NCI-H2227 treated with DMSO at 0.1 percent for 48 hours (cell line): ENCODE measurements at regions not wholly inside any gene's neighbourhood (a gene's known extent, or its start where the extent isn't known, plus 50 kb on each side); places are given as distances from the start of the nearest gene placed in this dataset.

Experiments
- DNase-seq: peaks from one replicate; lab custom pipeline; 2025; lab: John Stamatoyannopoulos, UW

DNA sequence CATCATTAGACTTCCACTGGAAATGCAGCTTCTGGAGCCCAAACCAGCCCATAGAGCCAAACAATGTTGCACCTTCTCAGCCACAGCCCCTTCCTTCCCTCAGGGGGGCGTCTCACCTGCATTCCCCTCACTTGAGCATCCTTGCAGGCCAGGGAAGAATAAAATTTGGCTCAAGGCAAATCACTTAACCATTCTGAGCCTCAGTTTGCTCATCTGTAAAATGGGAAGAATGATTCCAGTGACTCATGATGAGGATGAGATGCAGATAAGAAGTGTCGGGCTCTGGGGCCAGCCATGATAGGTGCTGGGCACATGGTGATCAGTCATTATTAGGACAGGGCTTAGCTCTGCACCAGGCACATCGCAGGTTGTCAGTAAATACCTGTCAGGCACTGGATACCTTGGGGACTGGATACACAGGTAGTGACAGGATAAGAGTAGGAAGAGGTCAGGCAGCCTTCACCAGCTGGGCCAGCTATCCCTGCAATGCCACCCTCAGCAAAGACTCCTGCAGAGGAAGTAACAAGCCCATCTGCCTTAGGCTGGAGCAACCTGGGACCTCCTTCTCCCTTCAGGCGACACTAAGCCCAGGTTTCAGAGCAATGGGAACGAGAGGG lies 208.0 kb upstream of the TNRC6C start:
- no peak for DNase-seq

DNA sequence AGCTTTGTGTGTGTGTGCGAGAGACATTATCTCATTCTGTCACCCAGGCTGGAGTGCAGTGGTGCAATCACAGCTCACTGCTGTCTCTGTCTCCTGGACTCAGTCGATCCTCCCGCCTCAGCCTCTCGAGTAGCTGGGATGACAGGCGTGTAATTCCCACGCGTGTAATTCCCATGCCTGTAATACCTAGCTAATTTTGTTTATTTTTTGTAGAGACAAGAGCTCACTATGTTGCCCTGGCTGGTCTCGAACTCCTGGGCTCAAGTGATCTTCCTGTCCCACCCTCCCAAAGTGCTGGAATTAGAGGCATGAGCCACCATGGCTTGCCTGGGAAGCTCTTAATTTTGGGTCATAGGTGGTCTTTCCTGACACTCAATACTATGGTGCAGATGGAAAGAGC lies 205.3 kb upstream of the TNRC6C start:
- no peak for DNase-seq

GRCh38 chr17:77753691-77754245 lies 204.7 kb upstream of the TNRC6C start:
- DNase-seq: no peak

- no peak for DNase-seq
Observed at GRCh38 chr17:77754956-77755355, 203.5 kb upstream of the TNRC6C start.

DNA sequence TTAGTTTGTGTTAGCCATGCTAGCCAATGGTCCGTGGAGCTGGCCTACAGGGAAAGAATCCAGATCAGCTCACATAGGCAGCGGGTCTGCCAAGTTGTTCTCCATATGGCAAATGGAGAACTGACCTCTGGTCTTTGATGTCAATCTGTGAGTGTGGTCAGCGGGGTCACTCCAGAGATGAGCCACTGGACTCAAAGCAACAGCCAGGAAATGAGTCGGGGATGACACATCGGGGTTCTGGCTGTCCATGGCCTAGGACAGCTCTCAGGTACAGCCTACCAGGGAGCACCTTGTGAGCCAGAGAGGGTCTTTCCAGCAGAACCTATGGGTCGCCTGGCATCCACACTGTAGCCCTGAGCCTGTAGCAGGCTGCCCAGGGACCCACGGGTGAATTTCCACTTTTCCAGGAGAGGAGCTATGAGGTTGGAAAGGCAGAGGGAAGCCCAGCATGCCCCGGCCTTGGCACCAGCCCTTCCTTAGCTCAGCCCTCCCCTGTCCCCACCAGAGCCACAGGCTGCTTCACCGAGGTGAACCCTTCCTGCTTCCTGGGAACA lies 203.0 kb upstream of the TNRC6C start:
- no peak for DNase-seq

DNA sequence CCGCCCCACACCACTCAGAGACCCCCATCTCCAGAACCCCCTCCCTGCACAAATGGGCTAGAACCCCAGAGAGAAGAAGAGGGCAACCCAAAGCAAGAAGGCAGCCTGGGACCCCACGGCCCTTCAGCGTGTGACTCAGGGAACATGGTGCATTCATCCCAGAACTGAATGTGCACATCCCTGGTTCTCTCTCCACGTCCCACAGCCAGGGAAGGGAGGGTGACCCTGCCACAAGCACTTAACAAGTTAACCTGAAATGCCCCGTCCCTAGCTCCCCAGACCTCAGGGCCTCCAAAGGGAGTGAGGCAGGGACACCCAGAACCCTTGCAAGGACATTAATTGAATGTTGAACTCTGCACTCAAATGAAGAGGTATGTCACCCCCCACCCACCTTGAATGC lies 202.5 kb upstream of the TNRC6C start:
- no peak for DNase-seq

GRCh38 chr17:77756846-77757560 lies 201.5 kb upstream of the TNRC6C start:
- no peak for DNase-seq

DNA sequence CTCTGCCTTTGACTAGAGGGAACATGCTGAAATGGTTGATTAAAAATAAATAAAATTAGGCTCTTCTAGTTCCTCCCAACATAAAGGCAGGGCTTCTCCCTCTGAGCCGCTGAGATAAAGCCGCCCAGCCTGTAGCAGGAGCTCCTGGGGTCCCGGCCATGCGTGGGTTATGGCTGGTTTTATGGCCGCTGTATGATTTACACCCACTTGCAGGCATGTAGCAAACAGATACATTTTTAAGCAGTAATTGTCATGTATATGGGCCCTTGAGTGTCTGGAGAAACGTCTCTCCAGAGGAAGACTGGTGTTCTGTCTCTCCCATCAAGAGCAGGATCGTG lies 201.0 kb upstream of the TNRC6C start:
- DNase-seq: no peak

- DNase-seq: no peak
Observed at GRCh38 chr17:77763023-77763422, 195.5 kb upstream of the TNRC6C start.

- DNase-seq: no peak
Observed at GRCh38 chr17:77763575-77763974, 194.9 kb upstream of the TNRC6C start.

DNA sequence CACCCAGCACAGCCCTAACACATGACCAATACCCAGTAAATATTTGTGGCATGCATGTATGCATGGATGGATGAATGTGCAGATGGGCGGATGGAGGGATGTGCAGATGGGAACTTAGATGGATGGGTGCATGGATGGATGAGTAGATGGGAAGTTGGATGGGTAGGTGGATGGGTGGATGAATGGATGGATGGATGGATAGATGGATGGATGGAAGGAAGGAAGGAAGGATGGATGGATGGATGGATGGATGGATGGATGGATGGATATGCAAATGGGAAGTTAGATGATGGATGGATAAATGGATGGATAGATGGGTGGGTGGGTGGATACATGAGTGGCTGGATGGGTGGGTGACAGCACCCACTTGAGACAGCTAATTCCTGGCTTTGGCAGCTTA lies 193.2 kb upstream of the TNRC6C start:
- DNase-seq: no peak

GRCh38 chr17:77767148-77767547 lies 191.4 kb upstream of the TNRC6C start:
- no peak for DNase-seq

GRCh38 chr17:77768248-77768852 lies 190.2 kb upstream of the TNRC6C start:
- no peak for DNase-seq

GRCh38 chr17:77769215-77769614 lies 189.3 kb upstream of the TNRC6C start:
- DNase-seq: no peak

DNA sequence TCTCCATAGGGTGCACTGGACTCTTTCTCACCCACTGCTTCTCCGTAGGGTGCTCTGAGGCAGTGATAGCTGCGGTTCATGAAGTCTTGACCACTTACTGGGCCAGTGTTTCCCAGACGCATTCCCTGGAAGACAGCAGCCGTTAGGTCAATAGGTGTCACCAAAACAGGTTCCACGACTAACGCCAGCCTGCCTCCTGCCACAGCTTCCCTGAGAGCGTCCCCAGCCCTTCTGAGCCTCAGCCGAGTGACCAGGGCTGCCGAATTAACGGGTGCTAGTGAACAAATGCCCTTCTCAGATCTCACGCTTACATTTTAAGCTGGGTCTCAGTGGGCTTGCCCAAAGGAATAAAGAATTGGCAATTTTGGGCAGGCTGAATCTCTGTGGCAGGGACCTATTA lies 188.7 kb upstream of the TNRC6C start:
- no peak for DNase-seq

DNA sequence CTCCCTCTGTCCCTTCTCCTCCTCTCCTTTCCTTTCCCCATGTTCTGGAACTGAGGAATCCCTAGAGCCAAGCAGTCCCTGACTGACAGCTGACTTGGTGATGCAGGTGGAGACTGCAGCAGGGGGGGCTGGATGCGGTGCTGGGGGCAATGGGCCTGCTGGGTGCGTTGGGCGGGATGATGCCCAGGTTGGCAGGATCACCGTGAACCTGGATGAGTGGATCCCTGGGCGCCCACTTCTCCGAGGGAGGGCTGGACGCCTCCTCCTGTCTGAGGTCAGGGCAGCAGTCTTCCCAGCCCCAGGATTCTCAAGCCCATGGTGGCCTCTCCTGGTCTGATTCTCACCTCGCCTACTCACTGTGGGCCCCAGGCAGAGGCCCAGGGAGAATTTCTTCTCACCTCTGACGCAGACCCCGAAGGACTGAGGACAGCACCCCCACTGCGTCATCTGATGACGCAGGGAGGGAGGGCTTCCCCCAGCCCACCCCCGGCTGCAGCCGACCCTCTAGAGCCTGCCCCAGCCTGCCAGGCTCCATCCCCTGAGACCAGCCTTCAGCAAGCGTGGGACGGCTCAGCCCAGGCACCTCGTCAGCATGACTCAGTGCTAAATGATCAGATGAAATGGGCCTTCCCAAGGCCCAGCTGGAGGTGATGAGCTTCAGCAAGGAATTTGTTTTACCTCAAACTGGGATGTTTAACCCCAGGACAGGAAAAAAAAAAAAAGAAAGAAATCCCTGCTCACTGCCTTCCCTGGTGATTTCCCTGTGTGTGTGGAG lies 188.0 kb upstream of the TNRC6C start:
- no peak for DNase-seq

- no peak for DNase-seq
Observed at GRCh38 chr17:77771145-77771544, 187.4 kb upstream of the TNRC6C start.

DNA sequence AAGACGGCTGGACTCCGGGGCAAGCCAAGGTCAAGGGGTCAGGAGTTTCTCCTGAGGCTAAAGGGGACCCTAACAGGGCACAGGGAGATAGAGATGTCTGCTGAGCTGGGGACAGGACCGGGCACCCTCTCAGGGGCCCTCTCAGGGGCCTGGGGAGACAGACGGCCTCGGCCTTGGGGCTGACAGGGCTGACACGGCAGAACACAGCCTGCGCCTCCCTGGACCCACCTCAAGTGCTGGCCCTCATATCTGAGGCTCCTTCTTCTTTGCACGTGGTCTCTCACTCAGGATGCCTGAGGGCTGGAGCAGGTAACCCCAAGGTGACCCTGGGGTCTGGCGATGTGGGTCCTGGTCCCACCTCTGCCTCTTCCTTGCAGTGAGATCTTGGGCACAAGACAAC lies 186.9 kb upstream of the TNRC6C start:
- no peak for DNase-seq

DNA sequence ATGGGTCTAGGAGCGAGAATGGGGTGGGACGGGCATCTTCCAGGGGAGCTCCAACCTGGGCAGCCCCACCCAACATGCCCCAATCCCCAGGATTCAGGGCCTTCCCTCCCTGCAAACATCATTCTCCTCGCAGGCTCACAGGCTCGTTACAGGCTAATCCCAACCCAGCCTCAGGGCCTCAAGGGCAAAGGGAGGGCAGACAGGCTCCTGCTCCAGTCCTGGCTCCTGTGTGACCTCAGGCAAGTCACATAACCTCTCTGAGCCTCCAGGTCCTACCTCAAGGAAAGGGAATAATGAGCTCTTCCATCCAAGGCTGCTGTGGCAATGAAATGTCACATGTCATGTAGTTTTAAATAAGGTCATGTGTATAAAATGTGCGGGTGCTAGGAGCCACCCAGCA lies 186.5 kb upstream of the TNRC6C start:
- no peak for DNase-seq

DNA sequence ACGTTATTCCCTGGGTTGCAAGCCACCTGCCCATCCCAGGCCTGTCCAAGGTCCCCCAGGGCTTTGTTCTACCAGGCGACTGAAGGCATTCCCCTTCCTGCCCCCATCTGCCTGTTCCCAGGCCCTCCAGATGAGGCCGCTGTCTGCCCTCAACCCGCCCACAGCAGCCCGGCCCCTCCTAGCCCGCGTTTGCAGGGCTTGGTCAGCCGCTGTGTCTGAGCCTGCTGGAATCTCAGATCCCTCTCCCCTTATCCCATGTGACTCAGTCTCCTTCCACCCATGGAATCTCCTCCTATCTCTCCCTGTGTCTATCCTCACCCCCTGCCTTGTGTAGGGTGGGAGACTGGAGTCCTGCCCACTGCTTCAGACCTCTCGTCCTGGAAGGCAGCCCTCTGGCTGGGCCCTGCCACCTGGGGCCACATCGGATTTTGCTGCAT lies 186.0 kb upstream of the TNRC6C start:
- DNase-seq: no peak

- no peak for DNase-seq
Observed at GRCh38 chr17:77772899-77773358, 185.6 kb upstream of the TNRC6C start.

DNA sequence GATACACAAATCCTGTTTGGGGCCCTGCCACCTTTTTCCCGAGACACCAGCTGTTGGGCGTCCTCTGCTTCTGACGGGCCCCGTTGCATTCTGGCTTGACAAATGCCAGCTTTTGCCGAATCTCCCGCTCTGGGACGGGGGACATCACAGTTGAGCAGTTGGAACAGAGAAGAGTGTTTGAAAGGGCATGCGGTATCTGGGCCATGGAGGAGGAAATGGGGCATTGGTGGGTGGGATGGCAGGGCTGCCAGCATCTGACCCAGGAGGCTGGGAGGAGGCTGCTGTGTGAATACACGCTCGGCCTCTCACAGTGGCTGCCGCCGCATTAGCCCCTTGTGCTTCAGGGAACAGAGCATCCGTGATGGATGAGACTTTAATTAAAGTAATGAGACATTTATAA lies 184.3 kb upstream of the TNRC6C start:
- no peak for DNase-seq
